NCI-H1930 (cell line): ENCODE measurements at regions not wholly inside any gene's neighbourhood (a gene's known extent, or its start where the extent isn't known, plus 50 kb on each side); places are given as distances from the start of the nearest gene placed in this dataset.
"Not testable (repeated sequence)": the region's sequence is repeated elsewhere in the genome, so short reads cannot be mapped to it uniquely, and the experiment has no call there.

Source experiments
- DNase-seq, 2 experiments: peaks; one replicate each; lab custom pipeline; 2025; lab: John Stamatoyannopoulos, UW

DNA sequence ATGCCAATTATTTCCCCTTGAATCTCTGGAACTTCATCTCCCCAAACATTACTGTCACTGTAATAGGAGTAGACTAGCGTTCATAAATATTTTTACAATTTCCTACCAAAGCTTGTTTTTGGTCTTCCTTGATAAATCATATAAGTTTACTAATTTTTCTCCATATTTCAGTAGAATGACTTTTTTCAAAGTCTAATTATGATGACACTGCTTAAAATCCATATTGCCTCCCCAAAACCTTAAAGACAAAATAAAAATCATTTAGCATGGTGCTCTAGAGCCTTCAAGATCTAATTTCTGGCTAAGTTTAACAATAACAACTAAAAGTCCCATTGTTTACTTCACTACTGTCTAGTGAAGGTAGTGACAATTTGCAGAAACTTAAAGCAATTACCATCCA, 474.2 kb upstream of the CHRM3 start:
- no peak for DNase-seq

DNA sequence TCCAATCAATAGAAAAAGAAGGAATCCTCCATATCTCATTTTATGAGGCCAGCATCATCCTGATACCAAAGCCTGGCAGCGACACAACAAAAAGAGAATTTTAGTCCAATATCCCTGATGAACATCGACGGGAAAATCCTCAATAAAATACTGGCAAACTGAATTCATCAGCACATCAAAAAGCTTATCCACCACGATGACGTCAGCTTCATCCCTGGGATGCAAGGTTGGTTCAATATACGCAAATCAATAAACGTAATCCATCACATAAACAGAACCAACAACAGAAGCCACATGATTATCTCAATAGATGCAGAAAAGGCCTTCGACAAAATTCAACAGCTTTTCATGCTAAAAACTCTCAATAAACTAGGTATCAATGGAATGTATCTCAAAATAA, 483.6 kb upstream of the CHRM3 start:
- DNase-seq = not testable (repeated sequence)

DNA sequence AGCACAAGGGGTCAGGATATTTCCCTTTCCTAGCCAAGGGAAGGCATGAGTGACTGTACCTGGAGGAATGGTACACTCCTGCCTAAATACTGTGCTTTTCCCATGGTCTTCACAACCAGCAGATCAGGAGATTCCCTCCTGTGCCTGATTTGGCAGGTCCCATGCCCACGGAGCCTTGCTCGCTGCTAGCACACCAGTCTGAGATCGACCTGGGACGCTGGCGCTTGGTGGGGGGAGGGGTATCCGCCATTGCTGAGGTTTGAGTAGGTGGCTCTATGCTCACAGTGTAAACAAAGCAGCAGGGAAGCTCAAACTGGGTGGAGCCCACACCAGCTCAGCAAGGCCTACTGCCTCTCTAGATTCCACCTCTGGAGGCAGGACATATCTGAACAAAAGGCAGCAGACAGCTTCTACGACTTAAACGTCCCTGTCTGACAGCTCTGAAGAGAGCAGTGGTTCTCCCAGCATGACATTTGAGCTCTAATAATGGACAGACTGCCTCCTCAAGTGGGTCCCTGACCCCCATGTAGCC, 486.0 kb upstream of the CHRM3 start:
- DNase-seq = no peak

DNA sequence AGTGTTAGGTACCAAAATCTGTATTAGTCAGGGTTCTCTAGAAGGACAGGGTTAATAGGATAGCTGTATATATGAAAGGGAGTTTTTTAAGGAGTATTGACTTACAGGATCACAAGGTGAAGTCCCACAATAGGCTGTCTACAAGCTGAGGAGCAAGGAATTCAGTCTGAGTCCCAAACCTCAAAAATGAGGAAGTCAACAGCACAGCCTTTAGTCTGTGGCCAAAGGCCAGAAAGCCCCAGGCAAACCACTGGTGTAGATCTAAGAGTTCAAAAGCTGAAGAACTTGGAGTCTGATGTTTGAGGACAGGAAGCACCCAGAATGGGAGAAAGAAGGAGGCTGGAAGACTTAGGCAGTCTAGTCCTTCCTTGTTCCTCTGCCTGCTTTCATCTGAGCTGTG, 487.5 kb upstream of the CHRM3 start:
- no peak for DNase-seq

DNA sequence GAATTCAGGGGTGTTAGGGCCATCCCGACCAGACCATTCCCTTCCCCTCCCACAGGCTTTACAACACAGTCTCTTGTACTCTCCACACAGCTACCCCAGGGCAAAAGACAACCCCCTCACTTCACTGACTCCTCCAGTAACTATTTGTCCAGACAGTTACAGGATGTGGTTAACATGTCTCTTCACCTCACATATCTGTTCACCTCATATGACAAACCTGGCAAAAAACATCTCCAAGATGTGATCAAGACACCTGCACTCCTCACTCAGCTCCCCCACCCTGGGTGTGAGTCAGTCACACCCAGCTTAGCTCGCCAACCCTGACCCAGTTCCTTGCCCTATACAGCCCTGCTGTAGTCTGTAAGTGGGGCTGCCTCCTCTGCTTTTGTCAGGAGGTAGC, 490.5 kb upstream of the CHRM3 start:
- DNase-seq = no peak

DNA sequence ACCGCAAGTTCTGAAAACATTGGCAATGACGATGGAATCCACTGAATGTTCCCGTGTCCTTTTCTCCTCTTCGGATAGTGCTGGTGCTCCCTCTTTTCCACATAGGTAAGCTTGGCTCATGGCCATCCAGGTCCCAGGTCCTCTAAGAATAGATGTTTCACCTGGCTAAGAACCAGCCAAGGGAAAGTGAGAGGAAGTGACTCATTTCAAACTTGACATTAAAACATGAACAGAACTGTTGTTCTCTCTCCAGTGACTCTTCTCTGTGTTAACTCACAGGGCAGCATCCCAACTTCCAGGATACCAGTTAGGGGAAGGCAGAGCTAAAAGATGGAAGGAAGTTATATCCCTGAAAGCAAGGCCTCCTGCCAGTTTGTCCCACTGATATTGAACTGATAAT, 493.8 kb upstream of the CHRM3 start:
- DNase-seq = no peak

DNA sequence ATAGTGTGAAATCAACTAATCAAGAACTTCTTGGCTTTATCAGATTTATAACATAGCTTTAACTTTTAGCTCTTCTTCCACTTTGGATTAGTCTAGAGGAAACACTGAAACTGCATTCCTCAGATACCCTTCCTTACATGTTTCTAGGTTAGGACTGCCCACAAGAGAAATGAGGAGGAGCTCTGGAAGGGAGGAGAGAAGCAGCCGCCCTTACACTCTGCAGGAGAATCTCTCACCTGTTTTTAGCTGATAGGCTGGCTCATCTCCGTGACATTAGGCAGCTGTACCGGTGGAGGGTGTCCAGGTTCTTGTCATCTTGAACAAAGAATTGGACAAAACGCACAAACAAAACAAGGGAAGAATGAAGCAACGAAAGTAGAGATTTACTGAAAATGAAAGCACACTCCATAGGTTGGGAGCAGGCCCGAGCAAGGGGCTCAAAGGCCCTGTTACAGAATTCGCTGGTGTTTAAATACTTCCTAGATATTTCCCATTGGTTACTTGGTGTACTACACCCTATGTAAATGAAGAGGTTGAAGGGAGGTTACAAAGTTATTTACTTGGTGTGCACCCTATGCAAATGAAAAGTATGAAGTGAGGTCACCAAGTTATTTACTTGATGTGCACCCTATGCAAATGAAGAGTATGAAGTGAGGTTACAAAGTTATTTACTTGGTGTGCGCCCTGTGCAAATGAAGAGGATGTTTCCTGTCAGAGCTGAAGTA, 524.9 kb upstream of the CHRM3 start:
- no peak for DNase-seq

DNA sequence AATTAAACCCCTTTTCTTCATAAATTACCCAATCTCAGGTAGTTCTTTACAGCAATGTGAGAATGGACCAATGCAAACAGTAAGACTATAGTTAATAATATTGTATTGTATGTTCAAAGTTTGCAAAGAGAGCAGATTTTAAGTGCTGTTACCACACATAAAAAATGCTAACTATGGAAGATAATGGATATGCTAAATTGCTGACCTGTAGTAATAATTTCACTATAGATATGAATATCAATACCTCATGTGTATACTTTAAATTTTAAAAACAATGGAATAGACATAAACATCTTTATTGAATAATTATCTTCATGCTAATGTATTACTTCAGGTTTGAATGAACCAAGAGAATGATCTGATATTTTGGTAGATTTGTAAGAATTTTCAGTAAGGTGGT, 552.4 kb upstream of the CHRM3 start:
- DNase-seq = no peak

DNA sequence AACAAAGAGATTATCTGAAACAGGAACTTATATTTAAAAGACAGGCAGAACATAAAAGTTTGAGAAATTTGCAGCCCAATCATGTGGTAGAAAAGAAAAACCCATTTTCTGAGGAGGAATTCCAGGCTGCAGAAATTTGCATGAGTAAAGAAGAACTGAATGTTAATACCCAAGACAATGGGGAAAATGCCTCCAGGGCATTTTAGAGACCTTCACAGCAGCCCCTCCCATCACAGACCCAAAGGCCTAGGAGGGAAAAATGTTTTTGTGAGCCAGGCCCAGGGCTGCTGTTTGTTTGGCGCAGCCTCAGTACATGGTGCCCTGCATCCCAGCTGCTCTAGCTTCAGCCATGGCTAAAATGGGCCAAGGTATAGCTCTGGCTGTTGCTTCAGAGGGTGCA, 554.3 kb upstream of the CHRM3 start:
- DNase-seq = no peak

DNA sequence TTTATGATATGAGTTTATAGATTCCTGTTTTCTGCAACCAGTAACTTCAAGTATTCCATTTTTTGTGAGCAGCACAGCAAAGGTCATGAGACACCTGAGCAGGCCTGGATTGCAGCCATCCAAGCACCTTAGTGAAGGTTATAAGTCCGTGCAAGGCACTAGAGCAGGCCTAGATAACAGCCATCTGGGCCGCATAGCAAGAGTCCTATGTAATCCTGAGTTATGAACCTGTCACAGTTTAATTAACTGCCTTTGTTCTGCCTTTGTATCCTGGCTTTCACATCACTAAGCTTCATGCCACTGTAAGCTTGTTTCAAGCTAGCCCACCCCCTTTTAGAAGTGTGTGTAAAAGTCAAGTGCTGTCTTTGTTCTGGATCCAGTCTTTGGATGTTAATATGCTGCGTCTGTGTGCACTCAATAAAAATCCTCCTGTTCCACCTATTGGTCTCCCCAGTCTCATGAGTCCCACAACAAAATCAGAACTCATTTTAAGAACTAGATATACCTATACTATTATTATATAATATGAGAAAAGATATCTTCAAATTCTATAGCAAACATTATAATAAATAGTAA, 556.2 kb upstream of the CHRM3 start:
- no peak for DNase-seq

DNA sequence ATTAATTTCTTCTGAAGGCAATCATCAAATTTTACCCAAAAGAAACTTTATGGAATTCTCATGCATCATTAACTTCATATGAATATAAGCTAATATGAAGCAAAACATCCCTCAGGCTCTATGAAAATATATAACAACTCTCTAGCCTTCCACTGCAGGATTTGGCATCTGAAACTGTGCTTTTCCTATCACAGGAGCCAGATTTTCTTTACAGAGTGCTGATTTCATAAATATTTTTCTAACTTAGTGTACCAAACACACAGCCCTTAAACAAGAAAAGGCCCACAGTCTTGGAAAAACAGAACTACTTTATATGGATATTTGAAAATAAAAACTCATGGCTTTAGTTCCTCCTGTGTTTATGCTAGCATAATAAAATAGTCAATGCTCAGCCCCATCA, 559.5 kb upstream of the CHRM3 start:
- no peak for DNase-seq

DNA sequence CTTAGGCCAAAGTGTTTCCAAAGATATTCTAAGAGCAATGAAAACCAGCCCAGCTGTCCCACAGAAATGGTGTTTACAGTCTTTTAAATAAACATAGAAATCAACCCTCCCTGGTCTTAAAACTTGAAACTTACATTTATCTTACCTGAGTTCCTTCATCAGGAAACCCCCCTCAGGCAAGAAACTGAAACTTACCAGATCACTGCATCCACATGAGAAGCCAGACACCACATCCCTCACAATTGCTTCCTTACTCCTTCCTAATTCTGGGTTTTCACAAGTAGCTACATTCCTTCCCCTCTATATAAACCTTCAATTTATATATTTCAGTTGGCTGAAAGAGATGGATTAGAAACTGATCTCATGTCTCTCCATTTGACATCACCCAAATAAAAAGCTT, 563.0 kb upstream of the CHRM3 start:
- DNase-seq = no peak

DNA sequence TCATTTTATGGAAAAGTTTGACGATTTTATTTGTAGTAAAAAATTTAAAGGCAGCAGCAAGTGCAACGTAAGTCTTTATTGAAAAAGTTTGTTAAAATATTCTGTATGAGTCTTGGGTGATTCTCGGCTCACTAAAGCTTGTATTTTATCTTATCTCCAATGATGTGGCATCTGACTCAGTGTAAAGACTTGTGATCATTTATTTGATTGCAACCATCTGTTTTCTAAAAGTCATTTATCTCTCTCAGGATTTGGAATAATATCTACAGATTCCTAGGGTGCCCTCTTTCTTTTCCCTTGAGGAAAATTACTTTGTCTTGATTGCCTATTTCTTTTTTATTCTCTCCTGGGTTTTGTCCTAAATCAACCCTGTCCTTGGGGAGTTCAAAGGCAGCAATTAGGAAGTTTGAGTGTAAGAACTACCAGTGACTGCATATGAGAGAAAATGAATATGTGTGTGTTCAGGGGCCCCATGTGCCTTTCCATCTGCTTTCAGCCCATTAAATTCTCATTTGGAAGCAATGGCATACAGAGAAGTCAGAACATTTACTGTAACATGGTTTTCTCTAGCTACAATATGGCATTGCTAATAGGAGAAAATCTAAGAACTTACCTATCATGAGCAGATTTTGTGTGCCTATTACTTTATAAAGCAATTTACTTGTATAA, 575.0 kb upstream of the CHRM3 start:
- DNase-seq = no peak

DNA sequence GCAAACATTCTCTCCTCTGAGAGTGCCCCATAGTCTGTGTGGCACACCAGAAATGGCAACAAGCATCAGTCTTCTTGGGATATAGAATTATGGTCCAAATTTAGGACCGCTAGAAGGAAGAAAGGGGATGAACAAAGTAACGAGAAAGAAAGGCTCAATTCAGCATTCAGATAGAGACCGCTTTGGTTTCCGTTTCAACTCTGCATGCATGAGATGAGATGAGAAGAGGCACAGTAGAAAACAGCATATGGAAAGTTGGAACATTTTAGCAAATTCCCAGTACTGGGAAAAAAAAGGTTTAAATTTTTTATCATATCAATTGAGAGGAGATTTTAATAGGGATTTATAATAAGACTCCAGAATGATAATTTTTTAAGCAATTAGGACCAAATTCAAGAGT, 595.5 kb upstream of the CHRM3 start:
- DNase-seq = no peak

DNA sequence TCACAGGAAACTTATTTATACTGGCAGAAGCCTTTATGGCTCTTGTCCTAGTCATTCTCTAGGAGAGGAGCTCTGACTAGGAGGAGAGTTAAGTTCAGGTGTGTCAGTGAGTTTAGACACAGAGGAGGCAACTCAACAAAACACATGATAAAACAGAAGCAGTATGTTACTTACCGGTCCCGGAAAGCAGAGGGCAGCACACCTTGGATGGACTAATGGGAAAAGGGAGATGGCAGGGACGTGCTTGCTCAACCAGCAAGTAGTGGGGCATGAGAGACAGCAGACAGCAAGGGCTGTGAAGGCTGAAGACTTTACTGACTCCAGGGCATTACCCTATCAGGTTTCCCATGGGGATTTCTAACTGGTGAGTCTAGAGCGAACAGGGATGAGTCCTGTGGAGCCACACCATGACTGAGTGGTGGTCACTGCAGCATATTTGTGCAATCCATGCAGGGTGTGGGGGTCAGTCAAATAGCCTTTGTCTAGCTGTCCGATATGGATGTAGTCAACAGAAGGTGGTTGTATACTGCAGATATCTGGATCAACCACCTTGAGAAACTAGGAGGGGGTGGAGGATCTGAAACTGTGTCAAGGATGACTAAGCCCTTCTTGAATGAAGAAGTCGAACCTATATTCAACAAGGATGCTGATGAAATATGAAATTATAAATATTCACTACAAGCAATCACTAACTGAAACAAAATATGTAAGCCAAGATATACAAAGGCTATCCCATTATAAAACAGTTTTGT, 596.3 kb upstream of the CHRM3 start:
- DNase-seq = no peak

DNA sequence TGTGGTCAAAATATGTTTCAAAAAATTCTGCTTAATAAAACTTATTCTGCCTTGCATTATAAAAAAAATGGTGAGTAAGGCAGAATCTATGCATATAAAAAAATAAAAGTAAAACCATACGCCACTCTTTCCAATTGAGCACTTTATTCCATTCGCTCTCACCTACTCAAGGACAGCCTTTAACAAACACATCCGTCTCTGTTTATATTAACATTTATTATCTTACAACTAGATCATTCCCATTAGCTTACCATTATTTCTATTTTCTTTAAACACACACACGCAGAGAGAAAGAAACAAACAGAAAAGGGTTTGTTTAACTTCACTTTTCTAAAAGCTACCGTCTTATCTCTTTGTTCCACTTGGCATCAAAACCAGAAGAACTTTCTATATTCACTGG, 598.9 kb upstream of the CHRM3 start:
- DNase-seq = no peak

DNA sequence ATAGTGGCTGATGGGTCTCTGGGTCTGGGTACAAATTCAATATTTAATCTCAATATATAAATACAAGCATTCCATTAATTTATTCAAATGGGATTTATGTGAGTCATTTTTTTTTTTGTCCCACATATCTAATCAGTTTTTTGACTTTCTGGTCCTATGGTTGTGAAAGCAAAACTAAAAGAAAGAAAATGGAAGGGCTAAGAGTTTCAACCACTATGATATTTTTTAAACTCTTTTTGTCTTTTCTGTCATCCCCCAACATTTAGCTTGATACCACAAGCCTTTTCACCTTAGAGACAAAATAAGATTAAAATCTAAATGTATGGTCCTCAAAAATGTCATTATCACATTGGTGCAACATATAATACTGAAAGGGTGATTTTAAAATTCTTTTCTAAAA, 602.7 kb upstream of the CHRM3 start:
- DNase-seq = no peak

DNA sequence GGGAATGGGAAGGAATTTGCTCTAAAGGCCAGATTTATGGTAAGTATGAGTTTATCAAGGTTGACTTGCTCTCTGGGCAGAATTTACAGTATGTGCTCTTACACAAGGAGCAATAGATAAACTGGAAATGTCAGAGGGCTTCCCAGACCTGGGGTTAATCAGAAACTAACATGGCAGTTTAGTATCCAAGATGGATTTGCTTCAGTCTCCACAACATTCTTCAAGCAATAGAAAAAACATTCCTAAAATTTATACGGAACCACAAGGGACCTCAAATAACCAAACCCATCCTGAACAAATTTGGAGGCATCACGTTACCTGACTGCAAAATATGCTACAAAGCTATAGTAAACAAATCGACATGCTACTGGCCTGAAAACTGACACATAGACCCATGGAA, 606.7 kb upstream of the CHRM3 start:
- no peak for DNase-seq

DNA sequence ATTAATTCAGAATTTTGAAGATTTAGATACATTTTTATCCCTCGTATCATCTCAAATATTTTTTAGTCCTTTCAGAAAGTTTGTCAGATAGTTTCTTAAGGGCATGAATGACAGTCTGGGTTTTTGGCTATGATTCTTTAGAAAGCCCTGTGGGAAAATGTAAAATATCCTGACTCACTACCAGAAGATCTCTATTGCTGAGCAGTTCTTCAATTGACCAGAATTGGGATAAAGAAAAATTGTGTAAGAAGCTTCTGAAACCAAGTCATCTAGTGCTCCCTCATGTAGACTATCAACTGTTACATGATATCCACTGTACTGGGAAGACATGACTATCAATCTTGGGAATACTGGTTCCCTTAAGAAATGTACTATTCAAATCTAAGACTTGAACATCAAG, 608.3 kb upstream of the CHRM3 start:
- DNase-seq = no peak

DNA sequence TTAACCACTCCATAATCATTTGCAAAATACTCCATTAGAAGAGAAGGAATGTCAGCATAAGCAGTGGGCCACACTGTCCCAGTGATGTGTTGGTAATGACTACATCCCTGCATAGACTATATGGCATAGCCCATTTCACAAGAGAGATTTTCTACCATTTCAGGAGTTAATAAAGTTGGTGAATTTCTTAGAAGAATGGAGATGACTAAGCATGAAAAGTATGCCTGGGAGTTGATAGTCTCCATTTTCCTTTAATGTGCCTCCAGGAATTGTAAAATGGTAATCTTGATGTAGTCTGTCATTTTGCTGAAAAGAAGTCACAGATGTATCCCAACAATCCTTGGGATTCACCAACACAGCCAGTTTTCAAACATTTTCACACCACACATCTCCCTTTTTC, 608.8 kb upstream of the CHRM3 start:
- no peak for DNase-seq

DNA sequence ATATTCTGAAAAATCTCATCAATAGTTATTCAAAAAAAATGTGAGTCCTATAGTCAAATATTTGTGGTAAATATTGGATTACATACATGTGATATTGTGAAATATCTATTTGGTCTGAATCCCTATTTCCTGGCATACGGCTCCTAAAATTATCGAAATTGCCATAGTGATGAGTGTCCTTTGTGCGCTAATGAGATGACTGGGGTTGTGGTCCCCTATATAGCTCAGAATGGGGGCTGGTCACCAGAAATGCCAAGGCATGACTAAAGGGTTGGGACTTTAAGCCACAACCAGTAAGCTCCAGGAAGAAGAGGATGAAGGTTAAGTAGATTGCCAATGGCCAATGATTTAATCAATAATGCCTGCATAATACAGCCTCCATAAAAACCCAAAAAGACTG, 610.2 kb upstream of the CHRM3 start:
- DNase-seq = no peak

DNA sequence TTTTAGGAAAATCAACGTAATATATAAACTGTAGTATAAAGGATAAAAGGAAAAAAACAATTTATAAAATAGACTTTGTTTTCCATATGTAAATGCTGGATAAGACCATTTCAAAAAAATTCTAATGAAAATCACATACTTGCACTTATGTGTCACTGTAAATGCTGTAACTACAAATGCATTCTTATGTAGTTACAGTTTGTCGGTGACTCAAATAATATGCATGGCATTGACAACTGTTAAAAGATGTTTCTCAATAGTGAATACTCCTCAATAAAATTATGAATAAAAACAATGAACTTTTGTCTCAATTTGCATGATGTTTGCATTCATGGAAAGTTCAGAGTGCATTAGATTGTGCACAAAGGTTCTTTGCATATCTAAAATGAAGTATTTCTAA, 614.0 kb upstream of the CHRM3 start:
- DNase-seq = no peak

DNA sequence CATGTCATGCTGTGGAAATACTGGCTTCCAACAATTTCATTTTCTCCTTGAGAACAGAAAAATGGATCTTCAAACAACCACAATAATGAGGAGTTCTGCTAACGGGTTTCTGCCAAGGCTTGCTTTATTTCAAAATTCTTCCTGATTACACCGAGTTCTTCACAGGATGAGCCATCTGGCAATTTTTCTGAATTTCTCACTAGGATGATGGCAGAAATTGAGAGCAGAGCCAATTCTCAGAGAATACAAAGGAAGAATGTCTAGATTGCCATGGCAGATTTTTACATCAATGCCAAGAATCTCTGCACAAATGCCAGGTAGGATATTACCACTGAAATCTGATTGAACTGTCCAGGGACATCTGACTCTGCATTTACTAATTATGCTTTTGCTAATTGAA, 619.0 kb upstream of the CHRM3 start:
- DNase-seq = no peak
